ENCODE measurements at regions not wholly inside any gene's neighbourhood (a gene's known extent, or its start where the extent isn't known, plus 50 kb on each side); places are given as distances from the start of the nearest gene placed in this dataset.

GRCh38 chr15:93524432-93524831 lies 435.4 kb upstream of the RGMA start:
- H3K27ac ChIP-seq = no peak overlapping the region
- H3K9me3 ChIP-seq (ENCODE audit: severe bottlenecking) = no peaks in the 10 kb centered on the region
- no peak overlapping the region for H3K4me3 ChIP-seq (ENCODE audit: low read depth, low read length)
- H3K36me3 ChIP-seq = no peaks in the 10 kb centered on the region
- H3K27me3 ChIP-seq (ENCODE audit: insufficient read depth, low read depth, severe bottlenecking) = peaks cover 59% of the 10 kb centered on the region
- TF ChIP-seq, protein P1, sequence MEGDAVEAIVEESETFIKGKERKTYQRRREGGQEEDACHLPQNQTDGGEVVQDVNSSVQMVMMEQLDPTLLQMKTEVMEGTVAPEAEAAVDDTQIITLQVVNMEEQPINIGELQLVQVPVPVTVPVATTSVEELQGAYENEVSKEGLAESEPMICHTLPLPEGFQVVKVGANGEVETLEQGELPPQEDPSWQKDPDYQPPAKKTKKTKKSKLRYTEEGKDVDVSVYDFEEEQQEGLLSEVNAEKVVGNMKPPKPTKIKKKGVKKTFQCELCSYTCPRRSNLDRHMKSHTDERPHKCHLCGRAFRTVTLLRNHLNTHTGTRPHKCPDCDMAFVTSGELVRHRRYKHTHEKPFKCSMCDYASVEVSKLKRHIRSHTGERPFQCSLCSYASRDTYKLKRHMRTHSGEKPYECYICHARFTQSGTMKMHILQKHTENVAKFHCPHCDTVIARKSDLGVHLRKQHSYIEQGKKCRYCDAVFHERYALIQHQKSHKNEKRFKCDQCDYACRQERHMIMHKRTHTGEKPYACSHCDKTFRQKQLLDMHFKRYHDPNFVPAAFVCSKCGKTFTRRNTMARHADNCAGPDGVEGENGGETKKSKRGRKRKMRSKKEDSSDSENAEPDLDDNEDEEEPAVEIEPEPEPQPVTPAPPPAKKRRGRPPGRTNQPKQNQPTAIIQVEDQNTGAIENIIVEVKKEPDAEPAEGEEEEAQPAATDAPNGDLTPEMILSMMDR (IDR thresholded peaks at IDR 0.05; ENCODE audit: low read depth, low read length) = no peak
- no peak for DNase-seq

DNA sequence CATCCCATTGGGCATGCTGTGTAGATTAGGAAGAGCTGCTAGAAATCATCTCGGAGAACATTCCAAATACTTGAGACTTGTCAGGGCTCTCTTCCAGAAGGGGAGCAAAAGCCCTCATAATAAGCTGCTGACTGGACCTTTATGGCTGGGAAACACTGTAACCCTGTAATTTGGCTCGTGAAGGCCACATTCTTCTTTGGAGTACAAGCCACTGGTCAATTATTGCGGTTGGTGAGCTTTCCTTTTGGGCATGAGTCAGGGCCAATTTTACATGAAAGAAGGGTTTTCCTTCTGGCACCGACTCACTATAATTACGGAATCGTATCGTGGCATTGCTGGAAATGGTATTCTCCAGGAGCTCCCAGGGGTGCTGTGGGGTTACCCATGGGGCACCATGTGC lies 434.5 kb upstream of the RGMA start:
- TF ChIP-seq, protein P1 (IDR thresholded peaks at IDR 0.05; ENCODE audit: low read depth, low read length) = no peak
- no peak overlapping the region for H3K4me3 ChIP-seq (ENCODE audit: low read depth, low read length)
- no peaks in the 10 kb centered on the region for H3K9me3 ChIP-seq (ENCODE audit: severe bottlenecking)
- H3K27ac ChIP-seq = no peak overlapping the region
- no peak for DNase-seq
- no peaks in the 10 kb centered on the region for H3K36me3 ChIP-seq
- peaks cover 52% of the 10 kb centered on the region for H3K27me3 ChIP-seq (ENCODE audit: insufficient read depth, low read depth, severe bottlenecking)

DNA sequence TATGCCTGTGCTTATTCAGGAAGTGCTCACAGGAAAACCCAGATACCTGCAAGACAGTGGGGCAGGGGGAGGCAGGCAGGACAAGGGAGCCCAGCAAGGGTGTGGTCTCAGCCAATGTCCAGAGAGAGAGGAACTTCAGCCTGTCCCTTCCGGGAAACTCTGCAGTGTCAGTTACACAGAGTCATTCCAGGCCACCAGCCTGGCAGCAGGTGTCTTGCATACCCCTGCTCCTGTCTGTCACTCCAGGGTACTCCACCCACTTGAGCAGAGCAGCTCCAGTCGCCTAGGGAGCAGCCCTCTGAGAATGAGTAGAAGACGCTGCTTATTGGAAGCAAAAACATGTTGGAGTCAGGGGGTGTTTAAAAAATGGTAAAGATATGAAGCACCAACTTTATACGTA lies 431.2 kb upstream of the RGMA start:
- H3K4me3 ChIP-seq (ENCODE audit: low read depth, low read length) = no peak overlapping the region
- TF ChIP-seq, protein P1 (IDR thresholded peaks at IDR 0.05; ENCODE audit: low read depth, low read length) = no peak
- no peak overlapping the region for H3K27ac ChIP-seq
- H3K9me3 ChIP-seq (ENCODE audit: severe bottlenecking) = no peaks in the 10 kb centered on the region
- DNase-seq = no peak
- H3K36me3 ChIP-seq = no peaks in the 10 kb centered on the region
- H3K27me3 ChIP-seq (ENCODE audit: insufficient read depth, low read depth, severe bottlenecking) = peaks cover 52% of the 10 kb centered on the region

DNA sequence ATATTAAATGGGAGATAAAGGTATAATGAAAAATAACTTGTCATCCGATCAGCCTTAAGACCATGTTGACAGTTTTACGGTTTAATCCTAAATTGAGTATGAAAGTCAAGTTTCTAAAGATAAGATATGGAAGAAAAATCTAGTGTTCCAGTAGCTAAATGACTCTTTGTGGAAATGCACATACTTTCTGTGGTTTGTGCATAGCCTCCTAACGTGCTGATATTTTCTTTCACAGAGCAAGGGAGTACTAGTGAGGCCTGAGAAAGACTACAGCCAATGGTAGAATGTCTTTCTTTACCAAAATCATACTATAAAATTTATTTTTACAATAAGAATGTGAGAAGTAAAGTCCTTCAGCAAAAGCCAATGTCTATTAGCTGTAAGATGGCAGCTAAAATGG lies 430.6 kb upstream of the RGMA start:
- H3K36me3 ChIP-seq = no peaks in the 10 kb centered on the region
- no peak overlapping the region for H3K27ac ChIP-seq
- TF ChIP-seq, protein P1 (IDR thresholded peaks at IDR 0.05; ENCODE audit: low read depth, low read length) = no peak
- H3K4me3 ChIP-seq (ENCODE audit: low read depth, low read length) = no peak overlapping the region
- no peaks in the 10 kb centered on the region for H3K9me3 ChIP-seq (ENCODE audit: severe bottlenecking)
- H3K27me3 ChIP-seq (ENCODE audit: insufficient read depth, low read depth, severe bottlenecking) = peaks cover 54% of the 10 kb centered on the region
- DNase-seq = no peak

GRCh38 chr15:93517176-93517575 lies 428.2 kb upstream of the RGMA start:
- Histone ChIP-seq H3K27ac (no peak overlapping the region), H3K4me3 (ENCODE audit: low read depth, low read length) (no peak overlapping the region), H3K9me3 (ENCODE audit: severe bottlenecking) (no peaks in the 10 kb centered on the region), H3K36me3 (no peaks in the 10 kb centered on the region), H3K27me3 (ENCODE audit: insufficient read depth, low read depth, severe bottlenecking) (peaks cover 55% of the 10 kb centered on the region)
- no peak for DNase-seq
- TF ChIP-seq, protein P1 (IDR thresholded peaks at IDR 0.05; ENCODE audit: low read depth, low read length) = no peak

- no peak for DNase-seq
- H3K27ac ChIP-seq = no peak overlapping the region
- TF ChIP-seq, protein P1 (IDR thresholded peaks at IDR 0.05; ENCODE audit: low read depth, low read length) = no peak
Measured at GRCh38 chr15:93515256-93516051, 426.4 kb upstream of the RGMA start.

More at GRCh38 chr15:93515256-93516051, 426.4 kb upstream of the RGMA start:
- Histone ChIP-seq H3K36me3 (no peaks in the 10 kb centered on the region), H3K27me3 (ENCODE audit: insufficient read depth, low read depth, severe bottlenecking) (peaks cover 47% of the 10 kb centered on the region), H3K9me3 (ENCODE audit: severe bottlenecking) (no peaks in the 10 kb centered on the region), H3K4me3 (ENCODE audit: low read depth, low read length) (no peak overlapping the region)
